DMS79 (cell line): ENCODE measurements at regions not wholly inside any gene's neighbourhood (a gene's known extent, or its start where the extent isn't known, plus 50 kb on each side); places are given as distances from the start of the nearest gene placed in this dataset.

Experiments used
- DNase-seq: peaks from one replicate; lab custom pipeline; 2025; lab: John Stamatoyannopoulos, UW

DNA sequence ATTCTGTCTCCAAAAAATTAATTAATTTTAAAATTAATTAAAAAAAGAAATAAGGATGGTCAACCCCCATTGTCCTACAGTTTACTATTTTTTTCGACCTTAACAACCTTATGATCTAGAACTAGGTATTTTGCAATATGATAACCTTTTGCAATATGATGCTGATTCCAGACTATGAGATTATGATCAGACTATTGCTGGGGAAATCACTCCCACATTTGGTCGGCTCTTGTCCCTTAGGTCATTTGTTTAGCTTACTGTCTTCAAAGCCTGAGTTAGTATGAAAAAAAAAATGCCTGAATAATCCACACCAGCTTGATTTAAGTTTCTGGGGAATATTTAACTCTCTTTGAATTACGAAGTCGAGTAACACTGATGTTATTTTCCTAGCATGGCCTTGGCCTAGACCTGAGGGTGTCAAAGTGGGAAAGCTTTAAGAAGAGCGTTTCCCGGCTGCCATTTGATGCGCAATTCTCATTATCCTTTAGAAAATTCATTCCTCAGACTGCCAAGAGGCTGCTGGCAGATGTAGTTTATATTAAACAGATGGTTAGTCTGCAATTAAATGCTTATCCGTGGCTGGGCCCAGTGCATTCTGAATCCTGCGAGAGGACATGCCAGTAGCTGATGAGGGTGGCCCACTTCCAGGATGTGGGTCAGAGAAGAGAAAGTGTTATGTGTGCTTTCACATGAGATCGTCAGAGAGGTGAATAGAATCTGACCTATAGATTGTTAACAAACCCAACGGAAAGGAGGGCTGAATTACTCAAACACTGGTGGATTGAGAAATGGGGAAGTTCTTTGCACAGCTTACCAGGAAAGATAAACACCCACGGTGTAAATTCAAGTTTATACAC is 496.0 kb upstream of the THBS1 start:
- no peak for DNase-seq

DNA sequence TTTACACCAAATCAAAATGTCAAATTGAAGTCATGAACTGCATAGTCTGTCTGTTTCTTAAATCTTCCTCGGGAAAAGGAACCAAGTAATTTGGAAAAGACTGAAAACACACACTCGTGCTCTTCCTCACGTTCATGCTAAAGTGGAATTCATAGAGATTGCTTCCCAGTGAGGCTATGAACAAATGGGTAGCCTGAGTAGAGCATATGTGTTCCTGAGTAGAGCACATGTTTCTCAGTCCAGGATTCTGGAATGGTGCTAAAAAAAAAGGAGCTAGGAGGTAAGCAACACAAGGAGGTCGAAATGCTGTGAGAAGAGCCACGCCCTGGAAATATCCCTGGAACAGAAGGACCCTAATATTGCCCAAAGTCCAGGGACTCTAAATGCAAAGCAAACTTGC is 494.2 kb upstream of the THBS1 start:
- DNase-seq: no peak

DNA sequence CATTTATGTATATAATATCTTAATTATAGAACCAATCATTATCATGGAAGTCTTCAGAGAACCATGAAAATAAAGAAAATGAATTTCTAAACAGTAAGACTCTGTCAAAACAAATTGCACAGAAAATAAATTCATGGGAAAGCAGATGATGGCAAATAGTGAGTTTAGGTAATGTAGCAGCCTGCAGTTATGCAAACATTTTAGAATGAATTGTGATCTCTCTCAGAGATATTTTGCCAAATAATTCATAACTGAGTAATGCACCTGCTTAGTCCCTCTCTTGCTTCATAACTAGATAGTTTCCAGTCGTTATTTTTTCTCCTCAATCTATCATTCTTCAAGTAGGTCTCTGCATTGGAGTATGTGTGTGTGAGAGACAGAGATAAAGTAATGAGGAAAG is 492.7 kb upstream of the THBS1 start:
- DNase-seq: no peak

DNA sequence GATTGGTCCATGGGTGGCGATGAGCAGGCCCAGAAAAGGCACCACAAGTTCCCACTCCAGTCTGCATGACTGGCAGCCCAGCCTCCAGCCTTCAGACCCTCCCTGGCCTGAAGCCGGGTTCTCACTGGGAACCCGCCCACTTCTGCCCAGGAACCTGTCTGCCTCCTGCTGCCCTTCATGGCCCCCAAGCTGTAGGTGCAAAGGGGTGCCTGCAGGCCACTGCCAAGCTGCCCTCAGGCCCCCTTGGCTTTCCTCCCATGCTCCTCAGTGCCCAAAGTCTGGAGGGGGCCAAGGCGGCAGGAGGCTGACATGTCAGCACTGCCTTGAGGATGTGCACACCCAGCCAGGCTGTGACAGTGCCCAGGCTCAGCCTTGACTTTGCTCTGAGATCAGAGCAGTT is 488.5 kb upstream of the THBS1 start:
- DNase-seq: no peak

DNA sequence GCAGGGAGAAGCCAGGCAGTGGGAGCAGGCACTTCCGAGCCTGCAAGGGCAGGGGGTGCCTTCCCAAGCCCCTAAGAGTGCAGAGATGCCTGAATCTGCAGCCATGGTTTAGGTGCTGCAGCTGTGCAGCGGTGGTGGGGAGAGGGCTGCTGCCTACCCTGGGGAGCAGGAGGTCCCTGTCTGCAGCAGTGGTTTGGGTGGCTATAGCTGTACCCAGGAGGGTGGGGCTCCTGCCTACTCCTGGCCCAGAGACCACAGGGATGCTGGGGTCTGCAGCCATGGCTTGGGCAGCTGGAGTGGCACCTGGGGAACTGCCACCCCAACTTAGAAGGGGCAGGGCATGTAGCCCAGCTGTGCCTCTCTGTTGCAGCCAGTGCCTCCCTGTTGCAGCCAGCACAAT is 488.1 kb upstream of the THBS1 start:
- no peak for DNase-seq

DNA sequence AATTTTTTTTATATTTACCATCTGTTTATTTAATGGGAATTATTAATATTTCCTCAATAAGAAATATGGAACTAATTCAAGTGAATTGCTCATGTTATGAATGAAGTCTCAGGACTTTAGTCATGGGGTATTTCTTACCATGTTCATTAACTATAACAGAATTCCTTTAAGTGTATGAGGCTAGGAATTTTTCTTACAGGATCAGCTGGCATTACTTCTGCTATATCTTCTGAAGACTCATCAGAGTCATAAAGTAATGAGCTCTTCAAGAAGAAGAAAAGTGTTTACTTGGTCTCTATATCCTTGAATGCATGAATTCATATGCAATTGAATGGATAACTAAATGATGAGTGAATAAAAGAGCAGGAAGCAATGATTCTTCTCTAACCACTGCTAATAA is 486.8 kb upstream of the THBS1 start:
- no peak for DNase-seq

DNA sequence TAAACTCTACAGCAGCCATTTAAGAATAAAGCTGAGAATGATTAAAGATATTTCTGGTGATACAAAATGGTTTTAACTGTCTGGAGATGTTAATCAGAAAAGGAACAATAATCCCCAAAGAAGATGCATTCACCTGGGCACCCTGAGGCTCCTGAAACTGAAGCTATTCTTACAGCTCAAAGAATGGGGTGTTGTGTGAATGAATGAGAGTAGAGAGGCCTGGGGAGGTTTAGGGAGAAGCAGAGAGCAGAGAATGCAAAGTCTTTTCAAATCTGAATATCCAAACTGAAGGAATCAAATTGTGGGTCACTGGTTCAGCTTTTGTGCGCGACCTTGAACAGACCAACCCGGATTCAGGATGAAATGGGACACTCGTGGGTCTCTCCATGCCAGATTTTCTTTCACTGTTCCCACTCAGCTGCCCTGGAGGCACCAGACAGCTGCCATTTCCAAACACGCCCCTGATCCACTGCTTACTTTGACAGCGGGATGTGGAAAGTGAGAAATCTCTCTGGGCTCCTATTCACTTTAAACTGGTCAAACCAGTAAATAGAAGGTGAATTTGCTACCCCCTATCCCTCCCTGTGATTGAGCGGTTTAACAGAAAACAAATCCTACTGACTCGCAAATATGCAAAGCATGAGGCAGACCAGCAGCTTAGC is 485.5 kb upstream of the THBS1 start:
- DNase-seq: no peak

DNA sequence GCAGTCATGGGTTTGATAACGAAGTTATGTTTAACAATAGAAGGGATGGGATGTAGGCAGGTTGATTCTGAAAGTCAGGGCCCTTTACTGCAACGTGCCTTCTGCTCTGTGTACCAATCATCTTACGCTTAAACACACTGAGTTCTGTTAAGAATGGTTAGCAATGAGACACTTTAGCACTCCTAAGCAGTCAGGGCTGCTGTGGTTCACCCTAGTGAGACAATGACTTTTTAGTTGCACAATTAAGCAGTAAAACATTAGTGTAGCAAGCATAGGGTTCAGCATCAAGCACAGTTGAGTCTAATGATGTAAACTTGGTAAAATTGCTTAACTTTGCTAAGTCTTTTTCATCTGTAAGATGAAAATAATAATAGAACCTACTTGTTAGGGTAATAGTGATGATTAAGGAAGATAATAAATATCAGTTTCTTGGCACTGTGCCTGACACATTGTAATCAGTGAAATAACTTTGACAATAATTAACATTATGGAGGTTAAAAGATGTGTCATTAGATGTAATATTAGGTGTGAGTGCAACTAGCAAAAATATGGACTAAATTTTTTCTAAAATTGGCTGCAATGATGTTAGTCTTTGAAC is 484.2 kb upstream of the THBS1 start:
- DNase-seq: no peak

DNA sequence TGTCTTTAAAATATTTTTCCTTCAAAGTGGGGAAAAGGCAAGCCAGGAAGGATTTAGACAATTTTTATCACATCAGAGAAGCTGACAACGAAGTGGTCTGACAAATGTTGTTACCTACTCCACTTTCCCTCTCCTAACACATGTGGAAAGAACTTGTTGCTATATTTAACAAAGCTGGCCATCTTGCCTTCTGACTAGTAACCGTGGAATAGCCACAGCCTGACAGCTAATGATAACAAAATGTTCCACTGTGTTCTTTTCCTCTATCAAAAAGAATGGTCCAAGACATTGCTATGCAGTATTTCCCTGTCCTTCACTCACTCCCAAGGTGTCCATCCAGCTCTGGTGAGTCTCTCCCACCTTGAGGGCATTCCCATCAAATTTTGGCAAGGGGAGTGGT is 481.4 kb upstream of the THBS1 start:
- no peak for DNase-seq

DNA sequence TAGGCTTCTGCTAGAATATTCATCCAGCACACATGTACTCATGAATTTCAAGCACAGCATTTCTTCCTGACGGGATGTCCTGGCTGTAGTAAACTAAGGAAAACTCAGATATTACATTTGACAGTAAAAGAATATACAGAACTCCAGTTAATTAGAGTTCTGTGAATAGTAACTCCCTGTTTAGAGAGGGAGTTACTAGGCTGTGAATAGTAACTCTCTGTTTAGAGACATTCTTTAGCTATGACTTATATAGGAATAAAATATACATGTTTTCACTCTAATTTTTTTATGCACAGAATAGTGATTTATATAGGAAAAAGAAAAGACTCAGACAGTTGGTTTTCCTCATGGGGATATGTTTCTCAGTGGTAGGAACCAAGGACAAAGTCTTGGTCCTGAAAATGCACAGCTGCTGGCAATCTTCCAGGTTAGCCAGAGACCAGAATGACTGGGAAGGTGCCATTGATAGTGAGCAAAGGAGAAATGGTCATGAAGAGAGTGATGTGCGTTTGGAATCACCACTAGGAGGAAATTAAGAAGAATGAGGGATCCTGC is 480.7 kb upstream of the THBS1 start:
- DNase-seq: no peak

DNA sequence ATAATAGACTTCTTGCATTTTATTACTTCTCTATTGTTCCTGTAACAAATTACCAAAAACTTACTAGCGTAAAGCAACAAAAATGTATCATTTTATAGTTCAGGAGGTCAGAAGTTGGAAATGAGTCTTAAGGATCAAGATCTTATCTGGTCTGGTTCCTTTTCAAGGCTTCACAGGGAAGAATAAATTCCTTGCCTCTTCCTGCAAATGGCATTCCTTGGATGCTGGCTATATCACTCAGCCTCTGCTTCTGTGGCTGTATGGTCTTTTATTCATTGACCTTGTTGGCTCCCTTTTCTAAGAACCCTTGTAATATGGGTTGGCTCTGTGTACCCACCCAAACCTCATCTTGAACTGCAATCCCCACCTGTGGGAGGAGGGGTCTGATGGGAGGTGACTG is 478.4 kb upstream of the THBS1 start:
- no peak for DNase-seq

DNA sequence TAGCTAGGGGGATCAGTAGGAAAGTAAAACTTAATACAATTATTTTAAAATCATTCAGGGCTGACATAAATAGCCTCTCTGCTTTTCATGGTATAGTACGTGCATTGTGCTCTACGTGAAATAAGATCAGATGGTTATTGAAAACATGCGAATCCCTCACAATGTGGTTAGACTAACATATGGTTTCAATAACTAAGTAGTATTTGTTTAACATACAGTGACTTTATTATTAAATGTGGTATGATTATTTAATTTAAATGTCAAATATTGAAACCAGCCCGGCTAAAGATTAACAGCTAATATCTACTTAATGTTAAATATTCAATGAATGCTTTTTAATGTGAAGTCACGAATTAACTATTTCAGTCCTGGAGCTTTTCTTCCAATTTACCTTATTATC is 473.9 kb upstream of the THBS1 start:
- no peak for DNase-seq

DNA sequence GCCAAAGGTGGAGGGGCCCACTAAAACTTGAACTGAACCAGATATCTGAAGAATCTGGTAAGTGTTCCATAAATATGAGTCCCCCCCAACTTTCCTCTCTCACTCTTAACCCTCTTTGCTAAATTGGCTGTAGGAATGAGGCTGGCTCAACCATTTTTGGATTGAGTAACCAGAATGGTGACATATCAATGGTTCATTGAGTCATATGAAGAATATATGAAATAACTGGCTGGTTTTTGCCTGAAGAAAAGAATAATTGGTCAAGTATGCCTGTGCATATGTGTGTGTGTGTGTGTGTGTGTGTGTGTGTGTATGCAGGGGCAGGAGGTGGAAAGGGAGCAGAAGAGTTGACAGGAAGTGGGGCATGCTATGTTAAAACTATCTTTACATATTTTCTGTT is 472.9 kb upstream of the THBS1 start:
- DNase-seq: no peak

DNA sequence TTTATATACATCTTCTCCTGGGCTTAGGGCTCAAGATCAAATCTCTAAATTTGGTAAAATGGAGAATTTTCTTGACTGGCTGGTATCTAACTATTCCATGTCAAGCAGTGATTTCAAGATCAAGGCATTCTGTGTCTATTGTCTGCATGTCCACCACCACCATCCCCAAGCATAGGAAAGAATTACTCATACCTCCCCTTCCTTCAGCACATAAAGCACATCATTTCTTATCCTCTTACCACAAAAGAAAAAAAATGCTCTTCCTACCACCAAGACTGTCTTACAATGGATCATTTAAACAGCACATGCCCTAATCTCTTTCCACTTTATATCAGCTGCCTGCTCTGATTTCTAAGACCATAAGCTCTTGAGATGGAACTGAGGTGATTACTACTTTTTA is 470.5 kb upstream of the THBS1 start:
- no peak for DNase-seq

DNA sequence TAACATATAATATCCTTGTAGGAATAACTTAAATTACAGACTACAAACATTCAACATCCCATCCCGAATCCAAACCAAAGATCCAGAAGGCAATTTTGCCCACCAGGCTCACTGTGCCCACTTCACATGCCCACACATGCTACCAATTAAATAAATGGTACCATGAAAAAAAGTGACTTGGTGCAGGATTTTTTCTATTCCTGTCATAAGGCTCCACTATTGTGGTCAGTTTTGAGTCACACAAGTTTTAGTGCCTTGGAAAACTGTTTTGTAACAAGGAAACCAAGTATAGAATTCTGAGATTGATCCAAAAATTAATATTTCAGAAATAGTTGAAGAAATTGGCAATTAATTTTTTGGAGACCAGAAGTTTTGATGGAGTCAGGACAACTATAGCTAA is 470.1 kb upstream of the THBS1 start:
- no peak for DNase-seq

DNA sequence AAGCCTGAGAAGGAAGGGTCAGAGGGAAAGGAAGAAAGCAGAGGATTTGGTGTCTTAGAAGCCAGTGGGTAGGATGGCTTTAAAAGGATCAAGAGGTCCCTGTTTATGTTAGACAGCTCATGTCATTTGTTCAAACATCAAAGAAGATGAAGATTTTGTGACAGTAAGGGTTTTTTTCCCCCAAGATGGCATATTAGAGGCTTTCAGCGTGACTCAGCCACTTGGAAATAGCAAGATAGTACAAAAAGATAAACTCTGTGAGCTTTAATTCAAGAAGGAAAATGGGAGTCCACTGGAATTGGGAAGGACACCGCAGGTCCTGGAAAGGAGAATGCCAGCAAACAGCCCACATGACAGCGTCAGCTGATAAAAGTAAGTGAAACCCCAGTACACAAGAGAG is 467.1 kb upstream of the THBS1 start:
- no peak for DNase-seq

DNA sequence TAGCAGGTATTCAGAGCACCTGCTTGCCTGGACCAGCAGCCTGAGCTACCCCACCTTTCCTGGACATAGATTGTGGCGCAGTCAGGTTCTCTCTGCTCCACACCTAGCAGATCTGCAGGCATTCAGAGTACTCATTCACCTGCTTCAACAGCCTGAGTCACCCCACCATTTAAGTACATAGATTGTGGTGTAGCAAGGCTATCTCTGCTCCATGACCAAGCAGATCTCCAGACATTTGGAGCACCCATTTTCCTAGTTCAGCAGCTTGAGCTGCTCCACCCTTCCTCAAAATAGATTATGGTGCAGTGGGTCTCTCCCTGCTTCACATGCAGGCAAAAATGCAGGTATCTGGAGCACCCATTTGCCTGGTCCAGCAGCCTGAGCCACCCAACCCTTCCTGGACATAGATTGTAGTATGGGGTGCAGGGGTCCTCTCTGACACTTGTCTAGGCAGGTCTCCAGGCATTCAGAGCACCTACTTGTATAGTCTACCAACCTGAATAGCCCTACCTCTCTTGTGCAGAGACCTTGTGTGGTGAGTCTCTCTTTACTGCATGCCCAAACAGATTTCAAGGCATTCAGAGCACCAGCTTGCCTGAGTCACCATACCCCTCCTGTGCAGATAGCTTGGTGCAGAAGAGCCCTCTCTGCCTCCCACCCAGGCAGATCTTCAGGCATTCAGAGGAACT is 466.0 kb upstream of the THBS1 start:
- DNase-seq: no peak

DNA sequence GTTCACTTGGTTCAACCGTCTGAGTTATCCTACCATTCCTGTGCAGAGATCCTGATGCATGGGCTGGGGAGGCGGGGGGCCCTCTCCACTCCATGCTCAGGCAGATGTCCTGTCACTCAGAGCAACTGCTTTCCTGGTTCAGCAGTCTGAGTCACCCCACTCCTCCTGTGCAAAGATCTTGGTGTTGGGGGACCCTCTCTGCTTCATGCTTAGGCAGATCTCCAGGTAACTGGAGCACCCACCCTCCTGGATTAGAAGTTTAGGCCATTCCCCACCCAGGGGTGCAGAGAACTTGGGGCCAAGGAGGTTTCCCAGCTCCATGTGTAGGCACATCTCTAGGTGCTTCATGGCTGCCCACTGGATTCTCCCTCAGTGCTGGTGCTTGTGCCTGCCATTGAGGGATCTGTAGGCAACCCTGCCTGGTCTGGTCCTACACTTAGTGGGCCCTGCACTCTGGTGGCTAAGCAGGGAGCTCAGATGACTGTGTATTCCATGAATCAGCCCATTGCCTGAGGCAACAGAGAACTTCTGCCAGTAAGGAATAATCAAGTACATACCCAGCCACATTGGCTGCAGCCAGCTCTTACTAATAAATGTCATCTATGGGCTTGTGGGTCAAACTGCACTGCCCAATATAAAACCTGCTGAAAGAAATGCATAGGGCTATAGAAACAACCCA is 465.4 kb upstream of the THBS1 start:
- DNase-seq: no peak

DNA sequence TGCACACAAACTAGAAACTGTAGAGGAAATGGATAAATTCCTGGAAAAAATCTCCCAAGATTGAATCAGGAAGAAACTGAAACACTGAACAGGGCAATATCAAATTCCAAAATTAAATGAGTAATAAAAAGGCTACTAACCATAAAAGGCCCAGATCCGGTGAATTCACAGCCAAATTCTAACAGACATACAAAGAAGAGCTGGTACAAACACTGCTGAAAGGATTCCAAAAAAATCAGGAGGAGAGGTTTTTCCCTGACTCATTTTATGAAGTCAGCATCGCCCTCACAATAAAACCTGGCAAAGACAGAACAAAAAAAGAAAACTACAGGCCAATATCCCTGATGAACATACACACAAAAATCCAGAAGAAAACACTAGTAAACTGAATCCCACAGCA is 462.4 kb upstream of the THBS1 start:
- no peak for DNase-seq

DNA sequence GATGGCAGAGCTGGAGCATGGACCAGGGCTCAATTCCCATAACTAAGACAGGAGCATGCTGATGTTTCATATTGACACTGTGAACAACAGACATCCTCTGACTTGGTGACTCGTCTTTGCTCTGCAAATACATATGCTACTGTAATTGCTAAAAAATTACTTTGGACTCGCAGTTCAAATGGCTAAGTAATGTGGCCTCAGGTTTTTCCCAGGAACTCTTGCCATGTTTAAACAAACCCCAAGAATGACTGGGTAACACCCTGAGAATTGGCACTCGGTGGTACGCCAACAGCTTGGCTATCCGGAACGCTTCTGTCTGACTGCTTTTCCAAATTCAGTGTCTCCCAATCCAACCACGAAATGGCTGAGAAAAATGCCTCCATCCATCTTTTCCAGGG is 456.7 kb upstream of the THBS1 start:
- DNase-seq: no peak

DNA sequence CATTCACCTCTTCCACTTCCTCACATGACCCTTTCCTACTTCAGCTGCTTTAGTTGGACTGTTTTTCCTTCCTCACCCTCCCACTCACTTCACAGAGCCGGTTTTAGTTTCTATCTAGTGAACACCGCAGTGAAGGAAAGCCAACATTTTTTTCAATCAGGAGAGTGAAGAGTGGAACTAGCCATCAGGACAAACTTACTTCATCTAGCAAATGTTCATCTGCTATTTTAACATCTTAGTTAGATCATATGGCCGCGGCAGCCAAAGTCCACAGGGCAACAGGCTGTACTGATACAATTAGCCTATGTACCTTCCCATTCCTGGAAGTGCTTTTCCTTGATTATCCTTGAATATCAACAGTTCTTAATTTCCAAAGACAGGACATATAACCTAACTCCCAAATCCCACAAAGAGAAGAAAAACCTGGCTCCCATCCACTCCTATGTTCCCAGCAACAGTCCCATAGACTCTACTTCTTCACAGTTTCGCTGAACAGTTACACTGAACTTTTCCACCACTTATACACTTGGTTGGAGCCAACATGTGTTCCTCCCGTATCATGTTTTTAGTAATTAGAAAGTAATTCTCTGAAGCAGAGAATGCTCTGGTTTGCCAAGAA is 456.2 kb upstream of the THBS1 start:
- no peak for DNase-seq

DNA sequence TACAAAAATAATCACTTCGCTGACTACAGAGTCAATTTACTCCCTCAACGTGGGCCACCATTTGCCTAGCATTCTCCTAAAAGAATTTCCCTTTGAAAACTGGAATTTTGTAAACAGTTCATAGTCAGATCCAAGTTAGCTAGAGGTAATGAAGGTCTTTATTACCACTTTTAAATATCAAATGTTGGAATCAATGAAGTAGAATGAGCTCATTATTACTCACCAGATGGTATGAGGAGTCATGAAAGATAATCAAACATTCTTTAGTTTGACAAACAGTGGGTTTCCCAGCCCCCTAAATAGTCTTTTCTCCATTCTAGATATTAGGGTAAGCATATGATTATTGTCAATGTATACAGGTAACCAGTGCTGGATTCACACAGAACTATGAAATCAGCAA is 455.7 kb upstream of the THBS1 start:
- DNase-seq: no peak
